Right atrium auricular region (tissue), 2 donors: ENCODE measurements at regions not wholly inside any gene's neighbourhood (a gene's known extent, or its start where the extent isn't known, plus 50 kb on each side); places are given as distances from the start of the nearest gene placed in this dataset.

ENCODE experiments used
- DNase-seq: peaks from one replicate; pipeline ENCODE4 v3.0.0-alpha.2; 2019; ENCODE audit warnings: low spot score
- H3K27ac ChIP-seq, 2 donors: fragments of 200-600 bp; sonication (generic); 1 replicate in 1 of 2; 2 replicates in 1 of 2; pipeline ENCODE4 v1.5.1; 2016 to 2019
- H3K27me3 ChIP-seq, 2 donors: fragments of 200-600 bp; sonication (generic); one replicate each; pipeline versions ENCODE4 v1.5.1 to v1.6.0; 2017 to 2019
- H3K36me3 ChIP-seq: fragments of 200-600 bp; sonication (generic); one replicate; pipeline ENCODE4 v1.5.1; 2016
- H3K4me1 ChIP-seq, 2 donors: fragments of 200-600 bp; sonication (generic); one replicate each; pipeline versions ENCODE4 v1.5.1 to v1.6.0; 2017 to 2019
- H3K4me3 ChIP-seq, 2 donors: fragments of 200-600 bp; sonication (generic); 1 replicate in 1 of 2; 2 replicates in 1 of 2; pipeline ENCODE4 v1.5.1; 2017 to 2019; ENCODE audit warnings: mild to moderate bottlenecking in 1 of 2, moderate library complexity in 1 of 2
- H3K9me3 ChIP-seq, 2 donors: fragments of 200-600 bp; sonication (generic); one replicate each; pipeline ENCODE4 v1.5.1; 2019
- CTCF ChIP-seq, 2 donors: fragments of 200-600 bp; sonication (generic); IDR thresholded peaks; one replicate each; pipeline ENCODE4 v1.5.1; 2019; ENCODE audit warnings: antibody characterized with exemption in 2 of 2

- Histone ChIP-seq H3K27ac (no peak overlapping the region), H3K4me3 (no peak overlapping the region), H3K4me1 (no peaks in the 10 kb centered on the region), H3K27me3 (no peaks in the 10 kb centered on the region), H3K9me3 (no peaks in the 10 kb centered on the region), H3K36me3 (no peaks in the 10 kb centered on the region)
- no peak for TF ChIP-seq CTCF (IDR thresholded peaks at IDR 0.05)
- no peak for DNase-seq
Measured at GRCh38 chr2:180111901-180112300, 104.8 kb upstream of the CWC22 start.

GRCh38 chr2:180110469-180110868 lies 103.4 kb upstream of the CWC22 start:
- no peak for DNase-seq
- Histone ChIP-seq H3K36me3 (no peaks in the 10 kb centered on the region), H3K27ac (no peak overlapping the region), H3K4me3 (no peak overlapping the region), H3K27me3 (no peaks in the 10 kb centered on the region), H3K4me1 (no peaks in the 10 kb centered on the region), H3K9me3 (no peaks in the 10 kb centered on the region)
- TF ChIP-seq CTCF (IDR thresholded peaks at IDR 0.05) = no peak

GRCh38 chr2:180101846-180102245 lies 94.7 kb upstream of the CWC22 start:
- TF ChIP-seq CTCF (IDR thresholded peaks at IDR 0.05) = no peak
- Histone ChIP-seq H3K4me1 (no peaks in the 10 kb centered on the region), H3K27me3 (no peaks in the 10 kb centered on the region), H3K9me3 (no peaks in the 10 kb centered on the region), H3K36me3 (no peaks in the 10 kb centered on the region), H3K4me3 (no peak overlapping the region), H3K27ac (no peak overlapping the region)
- DNase-seq = no peak

- no peak for TF ChIP-seq CTCF (IDR thresholded peaks at IDR 0.05)
- DNase-seq = no peak
- Histone ChIP-seq H3K27ac (no peak overlapping the region), H3K36me3 (no peaks in the 10 kb centered on the region), H3K27me3 (no peaks in the 10 kb centered on the region), H3K4me3 (no peak overlapping the region), H3K9me3 (no peaks in the 10 kb centered on the region), H3K4me1 (no peaks in the 10 kb centered on the region)
Measured at GRCh38 chr2:180099308-180099707, 92.2 kb upstream of the CWC22 start.

- Histone ChIP-seq H3K4me3 (no peak overlapping the region), H3K27ac (no peak overlapping the region), H3K9me3 (peaks cover 0 to 5% of the 10 kb centered on the region in 2 donors), H3K4me1 (no peaks in the 10 kb centered on the region), H3K27me3 (no peaks in the 10 kb centered on the region), H3K36me3 (no peaks in the 10 kb centered on the region)
- no peak for DNase-seq
- no peak for TF ChIP-seq CTCF (IDR thresholded peaks at IDR 0.05)
Measured at GRCh38 chr2:180085144-180085543, 78.0 kb upstream of the CWC22 start.

- DNase-seq = no peak
- H3K9me3 ChIP-seq = peaks cover 0 to 5% of the 10 kb centered on the region in 2 donors
- peak; percentile 45 to 72 for TF ChIP-seq CTCF (IDR thresholded peaks at IDR 0.05)
- no peak overlapping the region for H3K27ac ChIP-seq
- H3K4me3 ChIP-seq = no peak overlapping the region
- H3K36me3 ChIP-seq = no peaks in the 10 kb centered on the region
- H3K4me1 ChIP-seq = no peaks in the 10 kb centered on the region
- H3K27me3 ChIP-seq = no peaks in the 10 kb centered on the region
Measured at GRCh38 chr2:180077295-180077906, 70.3 kb upstream of the CWC22 start.
